Cardiac fibroblast (primary cell): ENCODE measurements at regions not wholly inside any gene's neighbourhood (a gene's known extent, or its start where the extent isn't known, plus 50 kb on each side); places are given as distances from the start of the nearest gene placed in this dataset.
"Not testable (repeated sequence)": the region's sequence is repeated elsewhere in the genome, so short reads cannot be mapped to it uniquely, and the experiment has no call there.

Experiments used
- DNase-seq, 2 donors: peaks; one replicate each; pipeline versions ENCODE4 v3.0.0 to v3.0.0-alpha.2; 2010; ENCODE audit warnings: low read depth in 2 of 2
- H3K4me3 ChIP-seq, 2 donors: replicated peaks in 1 of 2; 1 replicate in 1 of 2; 2 replicates in 1 of 2; pipeline ENCODE4 v1.5.1; 2011; ENCODE audit warnings: low read depth in 2 of 2, low read length in 2 of 2, mild to moderate bottlenecking in 2 of 2, moderate library complexity in 1 of 2
- CTCF ChIP-seq: IDR thresholded peaks from one replicate; pipeline ENCODE4 v1.5.1; 2011; ENCODE audit warnings: low read depth, mild to moderate bottlenecking, low read length, inconsistent platforms

DNA sequence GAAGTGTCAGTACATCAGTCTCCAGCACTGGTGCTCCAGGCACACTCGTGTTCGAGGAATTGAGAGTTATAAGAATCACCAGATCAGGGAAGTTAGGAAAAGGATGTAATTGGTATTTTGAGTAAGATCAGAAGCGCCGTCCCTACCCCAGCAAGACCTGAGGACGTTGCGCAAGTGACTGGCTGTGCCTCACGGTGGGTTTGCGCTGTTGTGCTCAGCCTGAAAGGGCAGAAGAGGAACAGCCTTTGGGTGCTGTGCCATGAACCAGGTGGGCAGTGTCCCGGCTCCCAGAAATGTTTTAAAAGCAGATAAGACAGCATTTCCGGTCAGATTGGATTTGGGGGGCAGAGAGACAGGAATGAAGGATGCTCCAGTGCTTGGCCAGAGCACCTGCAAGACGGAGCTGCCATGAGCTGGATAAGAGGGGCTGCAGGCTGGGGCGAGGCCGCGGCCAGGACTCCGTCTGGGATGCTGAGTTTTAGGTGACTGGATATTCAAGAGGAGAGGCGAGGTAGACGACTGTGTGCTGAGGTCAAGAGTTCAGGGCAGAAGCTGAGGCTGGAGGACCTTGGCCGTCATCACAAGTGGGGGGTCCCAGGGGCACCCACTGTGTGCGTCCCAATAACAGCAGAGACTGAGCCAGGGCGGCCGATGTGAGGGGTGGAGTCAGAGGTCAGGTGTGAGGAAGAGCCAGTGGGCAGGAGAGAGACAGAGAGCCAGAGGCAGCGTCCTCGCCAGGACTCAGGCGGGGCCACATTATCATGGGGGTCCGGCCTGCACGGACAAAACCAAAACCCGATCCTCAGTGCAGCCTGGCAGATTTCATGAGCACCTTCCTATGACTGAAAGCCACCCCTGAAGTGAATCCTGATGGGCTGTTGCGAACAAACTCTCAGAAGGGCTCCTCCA lies 77.7 kb upstream of the ALKAL2 start:
- no peak for DNase-seq
- no peak overlapping the region for H3K4me3 ChIP-seq
- TF ChIP-seq CTCF, result no peak

GRCh38 chr2:363824-364470 lies 76.1 kb upstream of the ALKAL2 start:
- TF ChIP-seq CTCF, result no peak
- no peak overlapping the region for H3K4me3 ChIP-seq
- no peak for DNase-seq

DNA sequence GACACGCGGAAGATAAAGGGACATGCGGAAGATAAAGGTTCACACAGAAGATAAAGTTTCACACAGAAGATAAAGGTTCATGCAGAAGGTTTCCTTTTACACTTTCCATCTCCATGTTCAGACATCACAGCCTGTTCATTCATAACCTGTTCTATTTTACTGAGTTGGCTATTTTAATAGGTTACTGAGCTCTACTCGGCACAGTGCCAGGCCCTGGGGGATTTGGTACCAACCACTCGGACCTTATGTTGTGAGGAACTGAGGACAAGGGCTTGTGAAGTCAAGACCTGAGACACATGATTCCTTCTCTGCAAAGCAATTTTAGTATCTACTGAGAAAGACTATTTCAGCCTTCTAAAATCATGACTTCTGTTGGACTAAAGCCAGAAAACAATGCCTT lies 75.0 kb upstream of the ALKAL2 start:
- TF ChIP-seq CTCF, result no peak
- H3K4me3 ChIP-seq, result no peak overlapping the region
- DNase-seq, result no peak

DNA sequence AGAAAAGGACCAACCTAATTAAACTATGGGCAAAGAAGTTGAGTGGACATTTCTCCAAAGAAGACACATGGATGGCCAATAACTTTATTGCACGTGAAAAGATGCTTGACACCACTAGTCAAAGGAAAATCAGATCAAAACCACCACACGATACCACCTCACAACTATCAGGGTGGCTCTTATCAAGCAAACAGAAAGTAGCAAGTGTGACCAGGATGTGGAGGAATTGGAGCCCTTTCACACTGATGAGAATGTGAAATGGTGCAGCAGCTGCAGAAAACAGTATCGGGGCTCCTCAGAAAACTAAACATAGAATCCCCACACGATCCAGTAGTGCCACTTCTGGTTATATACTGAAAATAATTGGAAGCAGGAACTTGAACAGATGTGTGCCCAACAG lies 72.2 kb upstream of the ALKAL2 start:
- TF ChIP-seq CTCF, result no peak

DNA sequence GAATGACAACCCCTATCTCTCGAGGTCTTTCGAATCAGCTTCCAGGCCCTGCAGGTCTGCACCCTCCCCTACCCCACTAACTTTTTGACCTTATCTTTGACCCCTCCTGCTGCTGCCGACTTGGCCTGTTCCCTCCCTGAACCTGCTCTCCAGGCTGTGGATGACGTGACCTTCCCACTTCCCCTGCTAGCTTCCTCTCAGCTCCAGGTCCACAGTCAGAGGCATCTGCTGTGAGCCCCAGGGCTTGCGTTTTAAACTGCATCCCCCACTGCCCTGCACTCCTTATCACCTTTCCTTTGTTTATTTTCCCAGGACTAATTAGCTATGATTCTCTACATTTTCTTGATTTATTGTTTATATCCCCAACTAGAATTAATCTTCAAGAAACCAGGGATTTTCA lies 71.2 kb upstream of the ALKAL2 start:
- no peak for DNase-seq
- TF ChIP-seq CTCF, result no peak

More for the DNA sequence above, 72.2 kb upstream of the ALKAL2 start:
- H3K4me3 ChIP-seq, result no peak overlapping the region
- DNase-seq, result no peak

DNA sequence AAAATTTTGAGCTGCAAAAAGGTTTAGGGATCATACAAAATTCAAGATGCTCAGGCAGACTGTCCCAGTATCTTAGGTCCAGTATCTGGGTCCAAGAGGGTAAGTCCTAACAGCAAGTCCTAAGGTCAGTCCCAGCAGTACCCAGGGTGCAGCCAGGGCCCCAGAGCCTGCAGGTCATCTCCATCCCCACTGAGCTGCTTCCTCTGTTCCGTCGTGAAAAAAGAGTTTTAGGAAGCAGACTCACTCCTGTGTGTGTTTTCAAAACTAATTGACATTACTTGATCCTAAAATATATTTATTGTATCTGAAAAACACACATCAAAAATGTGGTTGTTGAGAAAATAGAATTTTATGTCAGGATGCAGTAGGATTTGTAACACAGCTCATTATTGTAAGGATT lies 69.9 kb upstream of the ALKAL2 start:
- H3K4me3 ChIP-seq, result no peak overlapping the region
- DNase-seq, result no peak
- TF ChIP-seq CTCF, result no peak

More for the DNA sequence above, 71.2 kb upstream of the ALKAL2 start:
- no peak overlapping the region for H3K4me3 ChIP-seq

DNA sequence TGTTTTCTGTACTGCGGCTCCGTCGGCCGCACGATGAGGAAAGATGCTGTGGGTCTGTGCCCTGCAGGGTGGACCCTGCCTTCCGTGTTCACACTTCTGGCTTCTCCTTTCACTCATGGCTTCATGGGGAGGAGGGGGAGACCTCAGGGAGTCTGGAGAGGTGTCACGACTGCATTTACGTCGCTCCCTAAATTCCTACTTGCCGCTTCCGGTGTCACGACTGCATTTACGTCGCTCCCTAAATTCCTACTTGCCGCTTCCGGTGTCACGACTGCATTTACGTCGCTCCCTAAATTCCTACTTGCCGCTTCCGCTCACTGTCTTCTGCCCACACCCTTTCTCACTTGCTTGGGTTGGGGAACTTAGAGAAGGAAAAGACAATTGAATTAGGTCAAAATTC lies 68.4 kb upstream of the ALKAL2 start:
- not testable (repeated sequence) for H3K4me3 ChIP-seq, DNase-seq
